Fibroblast of lung (primary cell): ENCODE measurements at regions not wholly inside any gene's neighbourhood (a gene's known extent, or its start where the extent isn't known, plus 50 kb on each side); places are given as distances from the start of the nearest gene placed in this dataset.
A peak's percentile ranks its signal among the peaks of the same experiment; 100 is the strongest.

Source experiments
- DNase-seq, 2 donors: peaks; one replicate each; pipeline versions ENCODE4 v3.0.0 to v3.0.0-alpha.2; 2010; ENCODE audit warnings: low read depth in 2 of 2
- H2AFZ ChIP-seq: 2 replicates; pipeline ENCODE4 v1.5.1; 2012; ENCODE audit warnings: low read length, control low read depth, inconsistent platforms
- H3K27ac ChIP-seq: 2 replicates; pipeline ENCODE4 v1.5.1; 2011; ENCODE audit warnings: low read length, control low read depth; ENCODE audit not compliant: insufficient read depth
- H3K27me3 ChIP-seq: 2 replicates; pipeline ENCODE4 v1.5.1; 2011; ENCODE audit warnings: mild to moderate bottlenecking, low read length; ENCODE audit not compliant: control insufficient read depth, insufficient read depth
- H3K36me3 ChIP-seq: 2 replicates; pipeline ENCODE4 v1.5.1; 2011; ENCODE audit warnings: low read length; ENCODE audit not compliant: control insufficient read depth, insufficient read depth
- H3K4me1 ChIP-seq: 2 replicates; pipeline ENCODE4 v1.5.1; 2011; ENCODE audit warnings: low read length; ENCODE audit not compliant: control insufficient read depth, insufficient read depth; ENCODE audit errors: extremely low read depth
- H3K4me2 ChIP-seq: 2 replicates; pipeline ENCODE4 v1.5.1; 2011; ENCODE audit warnings: low read length, control low read depth; ENCODE audit not compliant: insufficient read depth; ENCODE audit errors: extremely low read depth
- H3K4me3 ChIP-seq, 4 experiments: fragments of 200-600 bp in 1 of 4; sonication (generic) in 1 of 4; replicated peaks in 1 of 4; 2 replicates each; pipeline ENCODE4 v1.5.1; 2011 to 2016; ENCODE audit warnings: low read length in 4 of 4, low read depth in 3 of 4, mild to moderate bottlenecking in 3 of 4, control low read depth in 2 of 4, inconsistent platforms in 1 of 4, mixed read lengths in 1 of 4; ENCODE audit not compliant: insufficient read depth in 1 of 4; ENCODE audit errors: control extremely low read depth in 1 of 4
- H3K79me2 ChIP-seq: 2 replicates; pipeline ENCODE4 v1.5.1; 2012; ENCODE audit warnings: mild to moderate bottlenecking, low read length, inconsistent platforms; ENCODE audit not compliant: control insufficient read depth, insufficient read depth
- H3K9ac ChIP-seq: 2 replicates; pipeline ENCODE4 v1.5.1; 2011; ENCODE audit warnings: mild to moderate bottlenecking, low read length, control low read depth; ENCODE audit not compliant: insufficient read depth
- H3K9me3 ChIP-seq: 2 replicates; pipeline ENCODE4 v1.5.1; 2012; ENCODE audit warnings: low read depth, low read length; ENCODE audit not compliant: control insufficient read depth, insufficient read depth
- H4K20me1 ChIP-seq: 2 replicates; pipeline ENCODE4 v1.5.1; 2011; ENCODE audit warnings: low read length; ENCODE audit not compliant: control insufficient read depth, insufficient read depth; ENCODE audit errors: extremely low read depth
- CTCF ChIP-seq, 2 donors: IDR thresholded peaks in 1 of 2; conservative IDR thresholded peaks in 1 of 2; 1 replicate in 1 of 2; 2 replicates in 1 of 2; pipeline ENCODE4 v1.5.1; 2011 to 2012; ENCODE audit warnings: low read length in 2 of 2, control low read depth in 1 of 2, inconsistent platforms in 1 of 2, low read depth in 1 of 2, mild to moderate bottlenecking in 1 of 2
- EZH2 ChIP-seq: IDR thresholded peaks from 2 replicates; pipeline ENCODE4 v1.5.1; 2012; ENCODE audit warnings: low read length, control low read depth, mild to moderate bottlenecking; ENCODE audit errors: missing control alignments

- H2AFZ ChIP-seq: no peak overlapping the region
- H3K4me3 ChIP-seq: no peak overlapping the region
- H3K79me2 ChIP-seq: no peaks in the 10 kb centered on the region
- peaks cover 2% of the 10 kb centered on the region for H3K27me3 ChIP-seq
- no peak for TF ChIP-seq CTCF (conservative IDR thresholded peaks at IDR 0.05 in 1 of 2, IDR thresholded peaks at IDR 0.05 in 1 of 2; ENCODE audit: low read depth in 1 of 2, low read length in 2 of 2)
- no peak for TF ChIP-seq EZH2
- DNase-seq: peak in 1 of 2 donors; percentile 62
- H4K20me1 ChIP-seq: no peaks in the 10 kb centered on the region
- no peaks in the 10 kb centered on the region for H3K9me3 ChIP-seq
- H3K36me3 ChIP-seq: no peaks in the 10 kb centered on the region
- no peak overlapping the region for H3K4me2 ChIP-seq
- H3K9ac ChIP-seq: no peak overlapping the region
- peaks cover 15% of the 10 kb centered on the region for H3K4me1 ChIP-seq
- no peak overlapping the region for H3K27ac ChIP-seq
Measured at GRCh38 chr2:71886241-71886640, 261.4 kb downstream of the CYP26B1 start.

GRCh38 chr2:71884303-71885042 is 263.2 kb downstream of the CYP26B1 start:
- Histone ChIP-seq H3K27ac (no peak overlapping the region), H3K4me3 (no peak overlapping the region), H3K27me3 (peaks cover 2% of the 10 kb centered on the region), H2AFZ (no peak overlapping the region), H3K79me2 (no peaks in the 10 kb centered on the region), H3K9ac (no peak overlapping the region), H3K4me2 (no peak overlapping the region), H3K9me3 (no peaks in the 10 kb centered on the region), H3K36me3 (no peaks in the 10 kb centered on the region), H4K20me1 (no peaks in the 10 kb centered on the region), H3K4me1 (peaks cover 26% of the 10 kb centered on the region)
- DNase-seq: peak; percentile 76
- TF ChIP-seq CTCF (conservative IDR thresholded peaks at IDR 0.05 in 1 of 2, IDR thresholded peaks at IDR 0.05 in 1 of 2; ENCODE audit: low read depth in 1 of 2, low read length in 2 of 2) (no peak), EZH2 (no peak)

GRCh38 chr2:71882949-71883472 is 264.7 kb downstream of the CYP26B1 start:
- Histone ChIP-seq H3K4me3 (no peak overlapping the region), H2AFZ (no peak overlapping the region), H3K9me3 (no peaks in the 10 kb centered on the region), H3K9ac (no peak overlapping the region), H3K27me3 (peaks cover 2% of the 10 kb centered on the region), H3K79me2 (no peaks in the 10 kb centered on the region), H3K36me3 (no peaks in the 10 kb centered on the region), H3K27ac (no peak overlapping the region), H3K4me1 (peaks cover 26% of the 10 kb centered on the region), H3K4me2 (no peak overlapping the region), H4K20me1 (no peaks in the 10 kb centered on the region)
- peak; percentile 85 to 87 for DNase-seq
- TF ChIP-seq CTCF (conservative IDR thresholded peaks at IDR 0.05 in 1 of 2, IDR thresholded peaks at IDR 0.05 in 1 of 2; ENCODE audit: low read depth in 1 of 2, low read length in 2 of 2): no peak
- no peak for TF ChIP-seq EZH2
